ENCODE measurements at regions not wholly inside any gene's neighbourhood (a gene's known extent, or its start where the extent isn't known, plus 50 kb on each side); places are given as distances from the start of the nearest gene placed in this dataset.

- POLR2A ChIA-PET (ENCODE audit: partially characterized antibody): no interaction called here
- TF ChIP-seq TCF12 (IDR thresholded peaks at IDR 0.05; ENCODE audit: low read depth, low read length) (no peak), KDM5A (IDR thresholded peaks at IDR 0.05; ENCODE audit: low read length) (no peak), BCL11A (IDR thresholded peaks at IDR 0.05; ENCODE audit: low read depth in 2 of 2, low read length in 2 of 2) (no peak), POU5F1 (IDR thresholded peaks at IDR 0.05; ENCODE audit: low read depth, low read length) (no peak), CBX5 (IDR thresholded peaks at IDR 0.05; ENCODE audit: low read depth, low read length) (no peak), FOSL1 (IDR thresholded peaks at IDR 0.05; ENCODE audit: insufficient read depth, low read depth, low read length) (no peak), GABPA (IDR thresholded peaks at IDR 0.05; ENCODE audit: borderline replicate concordance, insufficient read depth, low read length) (no peak), TBP (IDR thresholded peaks at IDR 0.05; ENCODE audit: low read depth, low read length) (no peak), SP1 (IDR thresholded peaks at IDR 0.05; ENCODE audit: low read depth, low read length) (no peak)
Observed at GRCh38 chr20:22423190-22423832, 161.1 kb downstream of the FOXA2 start.

More at GRCh38 chr20:22423190-22423832, 161.1 kb downstream of the FOXA2 start:
- Histone ChIP-seq H2BK15ac (ENCODE audit: low read length) (no peak overlapping the region), H3K79me1 (ENCODE audit: low read depth, low read length) (no peaks in the 10 kb centered on the region), H3K23me2 (ENCODE audit: low read depth, low read length) (no peaks in the 10 kb centered on the region), H3K79me2 (ENCODE audit: control insufficient read depth in 1 of 2, insufficient read depth in 2 of 2, low read length in 2 of 2) (no peaks in the 10 kb centered on the region), H2AK5ac (ENCODE audit: low read depth, low read length) (no peak overlapping the region), H3K9ac (replicated peaks in 1 of 4; ENCODE audit: extremely low read depth in 1 of 4, low read depth in 3 of 4, low read length in 3 of 4) (no peak overlapping the region), H2BK5ac (ENCODE audit: low read depth, low read length) (no peak overlapping the region), H3K4me1 (replicated peaks in 1 of 4; ENCODE audit: control insufficient read depth in 3 of 4, insufficient read depth in 4 of 4, low read length in 3 of 4) (no peaks in the 10 kb centered on the region), H4K8ac (ENCODE audit: extremely low read depth, insufficient read depth, low read length) (no peak overlapping the region), H4K20me1 (replicated peaks in 1 of 2; ENCODE audit: control insufficient read depth in 1 of 2, insufficient read depth in 2 of 2, low read length in 2 of 2) (peaks cover 0 to 5% of the 10 kb centered on the region in 2 experiments), H4K5ac (ENCODE audit: insufficient read length, low read depth, low read length) (no peak overlapping the region), H3K4me3 (ENCODE audit: extremely low read depth in 1 of 4, insufficient read depth in 2 of 4, low read depth in 3 of 4, low read length in 4 of 4) (no peak overlapping the region), H4K91ac (replicated peaks; ENCODE audit: insufficient read length, low read length) (no peak overlapping the region), H2AFZ (ENCODE audit: low read length) (no peak overlapping the region), H2BK120ac (replicated peaks; ENCODE audit: low read depth, low read length) (no peak overlapping the region), H3K14ac (ENCODE audit: insufficient read length) (no peak overlapping the region), H2BK20ac (ENCODE audit: low read length) (no peak overlapping the region), H3K27ac (ENCODE audit: low read depth, low read length) (no peak overlapping the region), H3K36me3 (ENCODE audit: control insufficient read depth in 2 of 4, insufficient read depth in 4 of 4, low read length in 3 of 4) (no peaks in the 10 kb centered on the region), H2BK12ac (ENCODE audit: low read depth, low read length) (no peak overlapping the region), H3K23ac (ENCODE audit: insufficient read length) (no peak overlapping the region), H3K9me3 (ENCODE audit: insufficient read depth in 2 of 2, low read depth in 1 of 2, low read length in 1 of 2) (0 out of 4 replicates have a peak, but pooled peaks cover 0 to 3% of the 10 kb centered on the region in 2 experiments), H3K27me3 (replicated peaks in 1 of 4; ENCODE audit: control insufficient read depth in 3 of 4, extremely low read depth in 1 of 4, insufficient read depth in 3 of 4, low read length in 3 of 4) (peaks cover 7 to 23% (median 18%) of the 10 kb centered on the region in 4 experiments), H3K56ac (replicated peaks; ENCODE audit: insufficient read length, low read depth, low read length) (no peak overlapping the region), H3K4me2 (ENCODE audit: insufficient read depth in 1 of 2, low read depth in 2 of 2, low read length in 2 of 2) (no peak overlapping the region), H3K18ac (ENCODE audit: extremely low read depth, low read length) (no peak overlapping the region), H3K4ac (replicated peaks; ENCODE audit: insufficient read length, low read depth, low read length) (no peak overlapping the region)
- WGBS, 2 experiments (ENCODE audit: extremely low coverage in 1 of 2, insufficient coverage in 1 of 2, insufficient read length in 1 of 2, insufficient replicate concordance in 2 of 2, low coverage in 1 of 2, low lambda C conversion rate in 2 of 2, missing lambda C conversion rate in 1 of 2): 90% methylated on average over 6 of the region's 6 CpGs; no CpG with 5 or more reads in 1 of the 2 experiments
- CTCF ChIA-PET (ENCODE audit: partially characterized antibody): no interaction called here
- DNase-seq (ENCODE audit: low read depth in 1 of 2, low spot score in 2 of 2) (no peak), FAIRE-seq (no peak)

Measured in H1 (cell line).